ENCODE measurements at regions not wholly inside any gene's neighbourhood (a gene's known extent, or its start where the extent isn't known, plus 50 kb on each side); places are given as distances from the start of the nearest gene placed in this dataset.

DNA sequence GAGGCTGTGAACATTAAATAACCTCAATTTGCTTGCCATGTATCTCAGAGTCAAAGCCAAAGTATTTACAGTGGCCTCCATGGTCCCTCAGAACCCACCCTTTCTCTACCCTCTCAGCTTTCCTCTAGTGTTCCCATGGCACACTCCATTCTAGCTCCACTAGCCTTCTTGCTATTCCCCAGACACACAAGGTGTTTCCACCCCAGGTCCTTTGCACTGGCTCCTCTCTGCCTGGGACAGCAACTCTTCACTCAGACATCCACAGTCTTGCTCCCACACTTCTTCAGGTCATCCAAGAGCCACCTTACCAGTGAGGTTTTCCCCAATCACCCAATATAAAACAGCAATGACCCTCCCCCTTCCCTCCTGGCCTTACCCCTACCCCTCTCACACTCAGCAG, 56.5 kb upstream of the PLEKHG1 start:
- TF ChIP-seq, protein P1, sequence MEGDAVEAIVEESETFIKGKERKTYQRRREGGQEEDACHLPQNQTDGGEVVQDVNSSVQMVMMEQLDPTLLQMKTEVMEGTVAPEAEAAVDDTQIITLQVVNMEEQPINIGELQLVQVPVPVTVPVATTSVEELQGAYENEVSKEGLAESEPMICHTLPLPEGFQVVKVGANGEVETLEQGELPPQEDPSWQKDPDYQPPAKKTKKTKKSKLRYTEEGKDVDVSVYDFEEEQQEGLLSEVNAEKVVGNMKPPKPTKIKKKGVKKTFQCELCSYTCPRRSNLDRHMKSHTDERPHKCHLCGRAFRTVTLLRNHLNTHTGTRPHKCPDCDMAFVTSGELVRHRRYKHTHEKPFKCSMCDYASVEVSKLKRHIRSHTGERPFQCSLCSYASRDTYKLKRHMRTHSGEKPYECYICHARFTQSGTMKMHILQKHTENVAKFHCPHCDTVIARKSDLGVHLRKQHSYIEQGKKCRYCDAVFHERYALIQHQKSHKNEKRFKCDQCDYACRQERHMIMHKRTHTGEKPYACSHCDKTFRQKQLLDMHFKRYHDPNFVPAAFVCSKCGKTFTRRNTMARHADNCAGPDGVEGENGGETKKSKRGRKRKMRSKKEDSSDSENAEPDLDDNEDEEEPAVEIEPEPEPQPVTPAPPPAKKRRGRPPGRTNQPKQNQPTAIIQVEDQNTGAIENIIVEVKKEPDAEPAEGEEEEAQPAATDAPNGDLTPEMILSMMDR (IDR thresholded peaks at IDR 0.05) = no peak
- no peak for TF ChIP-seq POLR2AphosphoS5 (IDR thresholded peaks at IDR 0.05; ENCODE audit: insufficient read depth in 1 of 2, low read depth in 1 of 2)
- TF ChIP-seq POLR2A (IDR thresholded peaks at IDR 0.05) = no peak
